Transverse colon (tissue), 4 donors: ENCODE measurements at regions not wholly inside any gene's neighbourhood (a gene's known extent, or its start where the extent isn't known, plus 50 kb on each side); places are given as distances from the start of the nearest gene placed in this dataset.
"Not testable (repeated sequence)": the region's sequence is repeated elsewhere in the genome, so short reads cannot be mapped to it uniquely, and the experiment has no call there.

Source experiments
- CTCF ChIP-seq, 5 experiments: fragments of 200-600 bp in 3 of 5; fragments of 450-650 bp in 2 of 5; sonication (generic) in 3 of 5; IDR thresholded peaks; 1 replicate in 2 of 5; 2 replicates in 3 of 5; pipeline ENCODE4 v1.5.1; 2016 to 2017; ENCODE audit warnings: antibody characterized with exemption in 5 of 5, inconsistent platforms in 3 of 5, mild to moderate bottlenecking in 2 of 5, moderate library complexity in 1 of 5
- EP300 ChIP-seq: sonication (generic); formaldehyde crosslinking; IDR thresholded peaks from one replicate; pipeline ENCODE4 v1.6.1; 2017; ENCODE audit warnings: antibody characterized with exemption, low read depth
- POLR2A ChIP-seq: fragments of 450-650 bp; IDR thresholded peaks from one replicate; pipeline ENCODE4 v1.6.1; 2016; ENCODE audit warnings: antibody characterized with exemption, mild to moderate bottlenecking, moderate library complexity
- POLR2AphosphoS5 ChIP-seq, 3 donors: sonication (generic); formaldehyde crosslinking; IDR thresholded peaks; one replicate each; pipeline ENCODE4 v1.6.1; 2016; ENCODE audit warnings: antibody characterized with exemption in 3 of 3

DNA sequence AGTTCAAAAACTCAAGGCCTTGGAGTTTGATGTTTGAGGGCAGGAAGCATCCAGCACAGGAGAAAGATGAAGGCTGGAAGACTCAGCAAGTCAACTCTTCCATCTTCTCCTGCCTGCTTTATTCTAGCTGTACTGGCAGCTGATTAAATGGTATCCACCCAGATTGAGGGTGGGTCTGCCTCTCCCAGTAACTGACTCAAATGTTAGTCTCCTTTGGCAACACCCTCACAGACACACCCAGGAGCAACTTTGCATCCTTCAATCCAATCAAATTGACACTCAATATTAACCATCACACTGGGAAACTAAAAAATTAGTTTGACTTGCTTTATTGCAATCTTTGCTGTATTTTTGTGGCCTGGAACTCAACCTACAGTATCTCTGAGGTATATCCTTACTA is 230.5 kb upstream of the TARS1 start:
- not testable (repeated sequence) for TF ChIP-seq CTCF (IDR thresholded peaks at IDR 0.05); POLR2A; POLR2AphosphoS5 (IDR thresholded peaks at IDR 0.05); EP300
